ENCODE measurements at regions not wholly inside any gene's neighbourhood (a gene's known extent, or its start where the extent isn't known, plus 50 kb on each side); places are given as distances from the start of the nearest gene placed in this dataset.

GRCh38 chr9:748861-749497 lies 92.5 kb upstream of the DMRT1 start:
- Histone ChIP-seq H3K9ac (no peak overlapping the region), H3K4me2 (no peak overlapping the region)
- CTCF ChIA-PET = no interaction called here

More at GRCh38 chr9:748861-749497, 92.5 kb upstream of the DMRT1 start:
- no peak for DNase-seq
- H3K27ac ChIP-seq (ENCODE audit: low read depth in 2 of 2, low read length in 1 of 2) = no peak overlapping the region
- H3K4me1 ChIP-seq (ENCODE audit: control insufficient read depth in 1 of 2, insufficient read depth in 2 of 2, low read depth in 1 of 2, low read length in 1 of 2) = peaks cover 0 to 12% of the 10 kb centered on the region in 2 experiments; a peak in 1 of 4 replicates
- no peaks in the 10 kb centered on the region for H3K9me2 ChIP-seq
- H3K79me2 ChIP-seq (ENCODE audit: insufficient read depth) = no peaks in the 10 kb centered on the region; the same call in 1 of the 2 replicates
- no peak overlapping the region for H3K4me3 ChIP-seq (ENCODE audit: low read depth in 2 of 2, low read length in 1 of 2)
- H3K27me3 ChIP-seq (ENCODE audit: insufficient read depth) = no peaks in the 10 kb centered on the region
- POLR2A ChIA-PET = no interaction called here
- WGBS (ENCODE audit: low lambda C conversion rate) = 49% methylated on average over 10 of the region's 10 CpGs
- H3K9me3 ChIP-seq = no peaks in the 10 kb centered on the region
- no peak overlapping the region for H2AFZ ChIP-seq (ENCODE audit: low read depth)
- H3F3A ChIP-seq (replicated peaks; ENCODE audit: insufficient read depth) = peaks cover 27% of the 10 kb centered on the region
- TF ChIP-seq RAD21 (IDR thresholded peaks at IDR 0.05; ENCODE audit: low read length) (no peak), GATA2 (CRISPR knock-in tag; IDR thresholded peaks at IDR 0.05) (no peak), MXI1 (IDR thresholded peaks at IDR 0.05; ENCODE audit: low read depth, low read length) (no peak), JUND (IDR thresholded peaks at IDR 0.05) (no peak), PBX3 (IDR thresholded peaks at IDR 0.05) (no peak), TEAD4 (IDR thresholded peaks at IDR 0.05; ENCODE audit: borderline replicate concordance, insufficient read depth) (no peak), SIN3A (IDR thresholded peaks at IDR 0.05; ENCODE audit: borderline replicate concordance, low read depth, low read length) (no peak), RCOR1 (IDR thresholded peaks at IDR 0.05; ENCODE audit: low read length) (no peak), MAX (IDR thresholded peaks at IDR 0.05; ENCODE audit: low read depth) (no peak), ELF1 (IDR thresholded peaks at IDR 0.05) (no peak), YY1 (IDR thresholded peaks at IDR 0.05; ENCODE audit: low read depth) (no peak), SMC3 (IDR thresholded peaks at IDR 0.05; ENCODE audit: low read depth, low read length) (no peak), FOSL2 (IDR thresholded peaks at IDR 0.05; ENCODE audit: borderline replicate concordance, low read depth) (no peak), RXRA (IDR thresholded peaks at IDR 0.05; ENCODE audit: borderline replicate concordance, low read depth) (no peak)
- TF ChIP-seq, protein P1, sequence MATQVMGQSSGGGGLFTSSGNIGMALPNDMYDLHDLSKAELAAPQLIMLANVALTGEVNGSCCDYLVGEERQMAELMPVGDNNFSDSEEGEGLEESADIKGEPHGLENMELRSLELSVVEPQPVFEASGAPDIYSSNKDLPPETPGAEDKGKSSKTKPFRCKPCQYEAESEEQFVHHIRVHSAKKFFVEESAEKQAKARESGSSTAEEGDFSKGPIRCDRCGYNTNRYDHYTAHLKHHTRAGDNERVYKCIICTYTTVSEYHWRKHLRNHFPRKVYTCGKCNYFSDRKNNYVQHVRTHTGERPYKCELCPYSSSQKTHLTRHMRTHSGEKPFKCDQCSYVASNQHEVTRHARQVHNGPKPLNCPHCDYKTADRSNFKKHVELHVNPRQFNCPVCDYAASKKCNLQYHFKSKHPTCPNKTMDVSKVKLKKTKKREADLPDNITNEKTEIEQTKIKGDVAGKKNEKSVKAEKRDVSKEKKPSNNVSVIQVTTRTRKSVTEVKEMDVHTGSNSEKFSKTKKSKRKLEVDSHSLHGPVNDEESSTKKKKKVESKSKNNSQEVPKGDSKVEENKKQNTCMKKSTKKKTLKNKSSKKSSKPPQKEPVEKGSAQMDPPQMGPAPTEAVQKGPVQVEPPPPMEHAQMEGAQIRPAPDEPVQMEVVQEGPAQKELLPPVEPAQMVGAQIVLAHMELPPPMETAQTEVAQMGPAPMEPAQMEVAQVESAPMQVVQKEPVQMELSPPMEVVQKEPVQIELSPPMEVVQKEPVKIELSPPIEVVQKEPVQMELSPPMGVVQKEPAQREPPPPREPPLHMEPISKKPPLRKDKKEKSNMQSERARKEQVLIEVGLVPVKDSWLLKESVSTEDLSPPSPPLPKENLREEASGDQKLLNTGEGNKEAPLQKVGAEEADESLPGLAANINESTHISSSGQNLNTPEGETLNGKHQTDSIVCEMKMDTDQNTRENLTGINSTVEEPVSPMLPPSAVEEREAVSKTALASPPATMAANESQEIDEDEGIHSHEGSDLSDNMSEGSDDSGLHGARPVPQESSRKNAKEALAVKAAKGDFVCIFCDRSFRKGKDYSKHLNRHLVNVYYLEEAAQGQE (IDR thresholded peaks at IDR 0.05; ENCODE audit: low read depth, low read length) = no peak
- TF ChIP-seq, protein P2, sequence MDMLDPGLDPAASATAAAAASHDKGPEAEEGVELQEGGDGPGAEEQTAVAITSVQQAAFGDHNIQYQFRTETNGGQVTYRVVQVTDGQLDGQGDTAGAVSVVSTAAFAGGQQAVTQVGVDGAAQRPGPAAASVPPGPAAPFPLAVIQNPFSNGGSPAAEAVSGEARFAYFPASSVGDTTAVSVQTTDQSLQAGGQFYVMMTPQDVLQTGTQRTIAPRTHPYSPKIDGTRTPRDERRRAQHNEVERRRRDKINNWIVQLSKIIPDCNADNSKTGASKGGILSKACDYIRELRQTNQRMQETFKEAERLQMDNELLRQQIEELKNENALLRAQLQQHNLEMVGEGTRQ (IDR thresholded peaks at IDR 0.05; ENCODE audit: borderline replicate concordance, low read depth, low read length) = no peak
- TF ChIP-seq, protein P3, sequence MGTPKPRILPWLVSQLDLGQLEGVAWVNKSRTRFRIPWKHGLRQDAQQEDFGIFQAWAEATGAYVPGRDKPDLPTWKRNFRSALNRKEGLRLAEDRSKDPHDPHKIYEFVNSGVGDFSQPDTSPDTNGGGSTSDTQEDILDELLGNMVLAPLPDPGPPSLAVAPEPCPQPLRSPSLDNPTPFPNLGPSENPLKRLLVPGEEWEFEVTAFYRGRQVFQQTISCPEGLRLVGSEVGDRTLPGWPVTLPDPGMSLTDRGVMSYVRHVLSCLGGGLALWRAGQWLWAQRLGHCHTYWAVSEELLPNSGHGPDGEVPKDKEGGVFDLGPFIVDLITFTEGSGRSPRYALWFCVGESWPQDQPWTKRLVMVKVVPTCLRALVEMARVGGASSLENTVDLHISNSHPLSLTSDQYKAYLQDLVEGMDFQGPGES (IDR thresholded peaks at IDR 0.05; ENCODE audit: low read depth, low read length) = no peak
- H4K20me1 ChIP-seq (ENCODE audit: insufficient read depth) = no peaks in the 10 kb centered on the region
- H3K36me3 ChIP-seq (replicated peaks in 1 of 2; ENCODE audit: control insufficient read depth in 1 of 2, insufficient read depth in 2 of 2, low read length in 1 of 2) = peaks cover 7 to 16% of the 10 kb centered on the region in 2 experiments

All from SK-N-SH (cell line).